ENCODE measurements at regions not wholly inside any gene's neighbourhood (a gene's known extent, or its start where the extent isn't known, plus 50 kb on each side); places are given as distances from the start of the nearest gene placed in this dataset.

DNA sequence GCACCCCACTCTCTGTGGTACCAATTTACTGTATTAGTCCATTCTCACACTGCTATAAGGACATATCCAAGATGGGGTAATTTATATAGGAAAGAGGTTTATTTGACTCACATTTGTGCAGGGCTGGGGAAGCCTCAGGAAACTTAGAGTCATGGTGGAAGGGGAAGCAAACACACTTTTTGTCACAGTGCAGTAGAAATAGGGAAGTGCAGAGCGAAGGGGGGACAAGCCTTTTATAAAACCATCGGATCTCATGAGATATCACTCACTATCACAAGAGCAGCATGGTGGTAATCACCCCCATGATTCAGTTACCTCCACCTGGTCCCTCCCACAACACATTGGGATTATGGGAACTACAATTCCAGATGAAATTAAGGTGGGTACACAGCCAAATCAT is 766.9 kb upstream of the PCDH10 start:
- TF ChIP-seq, protein P1, sequence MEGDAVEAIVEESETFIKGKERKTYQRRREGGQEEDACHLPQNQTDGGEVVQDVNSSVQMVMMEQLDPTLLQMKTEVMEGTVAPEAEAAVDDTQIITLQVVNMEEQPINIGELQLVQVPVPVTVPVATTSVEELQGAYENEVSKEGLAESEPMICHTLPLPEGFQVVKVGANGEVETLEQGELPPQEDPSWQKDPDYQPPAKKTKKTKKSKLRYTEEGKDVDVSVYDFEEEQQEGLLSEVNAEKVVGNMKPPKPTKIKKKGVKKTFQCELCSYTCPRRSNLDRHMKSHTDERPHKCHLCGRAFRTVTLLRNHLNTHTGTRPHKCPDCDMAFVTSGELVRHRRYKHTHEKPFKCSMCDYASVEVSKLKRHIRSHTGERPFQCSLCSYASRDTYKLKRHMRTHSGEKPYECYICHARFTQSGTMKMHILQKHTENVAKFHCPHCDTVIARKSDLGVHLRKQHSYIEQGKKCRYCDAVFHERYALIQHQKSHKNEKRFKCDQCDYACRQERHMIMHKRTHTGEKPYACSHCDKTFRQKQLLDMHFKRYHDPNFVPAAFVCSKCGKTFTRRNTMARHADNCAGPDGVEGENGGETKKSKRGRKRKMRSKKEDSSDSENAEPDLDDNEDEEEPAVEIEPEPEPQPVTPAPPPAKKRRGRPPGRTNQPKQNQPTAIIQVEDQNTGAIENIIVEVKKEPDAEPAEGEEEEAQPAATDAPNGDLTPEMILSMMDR (optimal IDR thresholded peaks at IDR 0.05 in 1 of 3, IDR thresholded peaks at IDR 0.05 in 1 of 3, conservative IDR thresholded peaks at IDR 0.05 in 1 of 3; ENCODE audit: extremely low read depth in 1 of 3, insufficient read depth in 2 of 3, low read length in 3 of 3): no peak
- no peak for TF ChIP-seq EZH2 (IDR thresholded peaks at IDR 0.05; ENCODE audit: low read length)
